Ovary (tissue), 3 donors: ENCODE measurements at regions not wholly inside any gene's neighbourhood (a gene's known extent, or its start where the extent isn't known, plus 50 kb on each side); places are given as distances from the start of the nearest gene placed in this dataset.

Experiments used
- CTCF ChIP-seq, 3 donors: fragments of 450-650 bp in 2 of 3; fragments of 200-600 bp in 1 of 3; IDR thresholded peaks; one replicate each; pipeline versions ENCODE4 v1.5.1 to v1.8.0; 2016 to 2022; ENCODE audit warnings: antibody characterized with exemption in 3 of 3, mild to moderate bottlenecking in 1 of 3
- EP300 ChIP-seq: sonication (generic); formaldehyde crosslinking; IDR thresholded peaks from one replicate; pipeline ENCODE4 v1.6.1; 2017; ENCODE audit warnings: antibody characterized with exemption
- POLR2A ChIP-seq: fragments of 450-650 bp; IDR thresholded peaks from one replicate; pipeline ENCODE4 v1.6.1; 2017; ENCODE audit warnings: antibody characterized with exemption, mild to moderate bottlenecking, moderate library complexity
- donor health status: DM: no; HTN: no; CAD: no.

GRCh38 chr6:119961450-119961849 is 611.9 kb upstream of the MAN1A1 start:
- TF ChIP-seq POLR2A (no peak), CTCF (IDR thresholded peaks at IDR 0.05) (no peak), EP300 (no peak)
